Fibroblast of lung (primary cell): ENCODE measurements at regions not wholly inside any gene's neighbourhood (a gene's known extent, or its start where the extent isn't known, plus 50 kb on each side); places are given as distances from the start of the nearest gene placed in this dataset.

Source experiments
- EZH2 ChIP-seq: IDR thresholded peaks from 2 replicates; pipeline ENCODE4 v1.5.1; 2012; ENCODE audit warnings: low read length, control low read depth, mild to moderate bottlenecking; ENCODE audit errors: missing control alignments
- TF ChIP-seq, protein P1 (sequence below), 2 donors: IDR thresholded peaks in 1 of 2; conservative IDR thresholded peaks in 1 of 2; 1 replicate in 1 of 2; 2 replicates in 1 of 2; pipeline ENCODE4 v1.5.1; 2011 to 2012; ENCODE audit warnings: low read length in 2 of 2, control low read depth in 1 of 2, inconsistent platforms in 1 of 2, low read depth in 1 of 2, mild to moderate bottlenecking in 1 of 2

DNA sequence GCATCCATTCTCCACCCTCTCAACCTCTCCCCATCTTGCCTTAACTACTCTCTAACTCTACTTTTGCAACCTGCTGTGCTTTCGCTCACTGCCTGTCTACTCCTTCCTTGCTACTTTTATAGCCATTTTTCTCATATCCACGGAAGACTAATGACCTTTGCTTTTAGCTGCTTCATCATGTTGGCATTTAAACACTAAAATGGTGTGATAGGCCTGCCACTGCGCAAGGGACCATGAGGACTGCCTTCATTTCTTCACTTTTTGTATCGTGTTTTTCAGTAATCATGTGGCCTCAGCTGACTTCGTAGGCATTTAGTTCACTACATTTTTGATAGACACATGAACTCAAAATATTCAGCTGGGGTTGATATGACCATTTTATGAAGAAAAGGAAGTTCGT, 252.1 kb downstream of the BCAT1 start:
- TF ChIP-seq, protein P1, sequence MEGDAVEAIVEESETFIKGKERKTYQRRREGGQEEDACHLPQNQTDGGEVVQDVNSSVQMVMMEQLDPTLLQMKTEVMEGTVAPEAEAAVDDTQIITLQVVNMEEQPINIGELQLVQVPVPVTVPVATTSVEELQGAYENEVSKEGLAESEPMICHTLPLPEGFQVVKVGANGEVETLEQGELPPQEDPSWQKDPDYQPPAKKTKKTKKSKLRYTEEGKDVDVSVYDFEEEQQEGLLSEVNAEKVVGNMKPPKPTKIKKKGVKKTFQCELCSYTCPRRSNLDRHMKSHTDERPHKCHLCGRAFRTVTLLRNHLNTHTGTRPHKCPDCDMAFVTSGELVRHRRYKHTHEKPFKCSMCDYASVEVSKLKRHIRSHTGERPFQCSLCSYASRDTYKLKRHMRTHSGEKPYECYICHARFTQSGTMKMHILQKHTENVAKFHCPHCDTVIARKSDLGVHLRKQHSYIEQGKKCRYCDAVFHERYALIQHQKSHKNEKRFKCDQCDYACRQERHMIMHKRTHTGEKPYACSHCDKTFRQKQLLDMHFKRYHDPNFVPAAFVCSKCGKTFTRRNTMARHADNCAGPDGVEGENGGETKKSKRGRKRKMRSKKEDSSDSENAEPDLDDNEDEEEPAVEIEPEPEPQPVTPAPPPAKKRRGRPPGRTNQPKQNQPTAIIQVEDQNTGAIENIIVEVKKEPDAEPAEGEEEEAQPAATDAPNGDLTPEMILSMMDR (conservative IDR thresholded peaks at IDR 0.05 in 1 of 2, IDR thresholded peaks at IDR 0.05 in 1 of 2; ENCODE audit: low read depth in 1 of 2, low read length in 2 of 2), result no peak
- no peak for TF ChIP-seq EZH2
